HCT116 (cell line): ENCODE measurements at regions not wholly inside any gene's neighbourhood (a gene's known extent, or its start where the extent isn't known, plus 50 kb on each side); places are given as distances from the start of the nearest gene placed in this dataset.

Experiments
- ATAC-seq: fragments of 200-7000 bp; cut with Tn5 transposase; 2 replicates; pipeline ENCODE4 v1.9.1; 2020; ENCODE audit warnings: mild to moderate bottlenecking, moderate library complexity
- BruUV-seq: library from RNA; stranded (reverse); fragments of 400-500 nt; replicated peaks from 2 replicates; lab custom pipeline; 2021; lab: Mats Ljungman, UMichigan
- CTCF ChIA-PET: fragments of 300-600 bp; sonication (Branson Sonifier 250); formaldehyde crosslinking; loops from one replicate; lab custom pipeline; 2021; ENCODE audit warnings: antibody characterized with exemption; lab: Charles Lee
- POLR2A ChIA-PET: fragments of 300-600, 350-600 bp; sonication (Branson Sonifier 250); formaldehyde crosslinking; loops from one replicate; lab custom pipeline; 2021; ENCODE audit warnings: antibody characterized with exemption; lab: Charles Lee
- RAD21 ChIA-PET, 2 experiments: fragments of 300-600 bp; sonication (Branson Sonifier 250); formaldehyde crosslinking; loops; one replicate each; lab custom pipeline; 2023; ENCODE audit warnings: low total read pairs in 2 of 2; ENCODE audit not compliant: uncharacterized antibody in 2 of 2, unreplicated experiment in 2 of 2, low non-redundant PET in 1 of 2; lab: Charles Lee
- DNase-seq: peaks from one replicate; pipeline ENCODE4 v3.0.0-alpha.2; 2010; ENCODE audit warnings: low read depth, low spot score
- H2AFZ ChIP-seq: fragments of 200-600 bp; shearing (Covaris generic), sonication (generic); 2 replicates; pipeline ENCODE4 v1.6.1; 2017; ENCODE audit warnings: low read depth, mixed run types, mixed read lengths, antibody characterized with exemption, low read length; ENCODE audit not compliant: poor library complexity, severe bottlenecking
- H3K27ac ChIP-seq: 2 replicates; pipeline ENCODE4 v1.5.1; 2012; ENCODE audit warnings: low read depth, low read length
- H3K27me3 ChIP-seq: fragments of 200-600 bp; sonication (generic); 2 replicates; pipeline ENCODE4 v1.6.1; 2016; ENCODE audit warnings: mixed run types, low read length, mixed read lengths; ENCODE audit not compliant: insufficient read depth
- H3K36me3 ChIP-seq, 2 experiments: fragments of 200-500 bp in 1 of 2; fragments of 200-600 bp in 1 of 2; sonication (Bioruptor generic) in 1 of 2; sonication (generic) in 1 of 2; 2 replicates each; pipeline versions ENCODE4 v1.5.1 to v1.6.1; 2014 to 2016; ENCODE audit warnings: low read length in 2 of 2, inconsistent platforms in 1 of 2, mixed read lengths in 1 of 2, mixed run types in 1 of 2; ENCODE audit not compliant: insufficient read depth in 2 of 2, control insufficient read depth in 1 of 2
- H3K4me1 ChIP-seq, 2 experiments: fragments of 200-600 bp in 1 of 2; sonication (generic) in 1 of 2; 2 replicates each; pipeline versions ENCODE4 v1.5.1 to v1.6.1; 2012 to 2017; ENCODE audit warnings: low read length in 2 of 2, inconsistent platforms in 1 of 2, mild to moderate bottlenecking in 1 of 2, mixed read lengths in 1 of 2, mixed run types in 1 of 2, moderate library complexity in 1 of 2; ENCODE audit not compliant: insufficient read depth in 2 of 2, control insufficient read depth in 1 of 2
- H3K4me2 ChIP-seq: fragments of 200-600 bp; sonication (generic); 2 replicates; pipeline ENCODE4 v1.6.1; 2017; ENCODE audit warnings: mixed run types, low read length, mixed read lengths
- H3K4me3 ChIP-seq, 2 experiments: fragments of 200-600 bp in 1 of 2; sonication (generic) in 1 of 2; replicated peaks in 1 of 2; 2 replicates each; pipeline ENCODE4 v1.5.1; 2011 to 2016; ENCODE audit warnings: low read length in 2 of 2, control low read depth in 1 of 2, low read depth in 1 of 2, mild to moderate bottlenecking in 1 of 2, mixed read lengths in 1 of 2, mixed run types in 1 of 2
- H3K79me2 ChIP-seq: fragments of 200-600 bp; sonication (generic); 2 replicates; pipeline ENCODE4 v1.6.1; 2017; ENCODE audit warnings: mild to moderate bottlenecking, mixed run types, low read length, moderate library complexity, mixed read lengths; ENCODE audit not compliant: insufficient read depth
- H3K9ac ChIP-seq: fragments of 200-600 bp; sonication (generic); 2 replicates; pipeline ENCODE4 v1.6.1; 2016; ENCODE audit warnings: low read length, mixed read lengths
- H3K9me2 ChIP-seq: fragments of 200-600 bp; sonication (generic), shearing (Covaris generic); 2 replicates; pipeline ENCODE4 v1.6.1; 2017; ENCODE audit warnings: mixed run types, mild to moderate bottlenecking, moderate library complexity; ENCODE audit not compliant: insufficient read depth
- H3K9me3 ChIP-seq, 2 experiments: fragments of 200-500 bp in 1 of 2; fragments of 200-600 bp in 1 of 2; sonication (Bioruptor generic) in 1 of 2; sonication (generic) in 1 of 2; 2 replicates each; pipeline ENCODE4 v1.6.1; 2014 to 2017; ENCODE audit warnings: low read length in 2 of 2, mixed read lengths in 2 of 2, inconsistent platforms in 1 of 2, low read depth in 1 of 2, mild to moderate bottlenecking in 1 of 2, mixed run types in 1 of 2, moderate library complexity in 1 of 2; ENCODE audit not compliant: control insufficient read depth in 1 of 2, insufficient read depth in 1 of 2
- H4K20me1 ChIP-seq: fragments of 200-600 bp; sonication (generic), shearing (Covaris generic); 2 replicates; pipeline ENCODE4 v1.6.1; 2017; ENCODE audit warnings: mixed run types, mild to moderate bottlenecking, moderate library complexity; ENCODE audit not compliant: insufficient read depth
- ATF3 ChIP-seq: IDR thresholded peaks from 2 replicates; pipeline ENCODE4 v1.6.1; 2012
- CBX3 ChIP-seq: IDR thresholded peaks from 2 replicates; pipeline ENCODE4 v1.6.1; 2012; ENCODE audit warnings: low read depth
- ELF1 ChIP-seq: IDR thresholded peaks from 2 replicates; pipeline ENCODE4 v1.6.1; 2012; ENCODE audit warnings: low read depth, borderline replicate concordance
- EZH2 ChIP-seq: fragments of 200-600 bp; sonication (generic); IDR thresholded peaks from 2 replicates; pipeline ENCODE4 v1.6.1; 2017; ENCODE audit warnings: antibody characterized with exemption, mixed run types
- FOSL1 ChIP-seq: IDR thresholded peaks from 2 replicates; pipeline ENCODE4 v1.6.1; 2012; ENCODE audit warnings: low read depth
- POLR2A ChIP-seq: IDR thresholded peaks from 2 replicates; pipeline ENCODE4 v1.7.0; 2011; ENCODE audit warnings: borderline replicate concordance; ENCODE audit not compliant: insufficient read depth, insufficient read length; ENCODE audit errors: extremely low read depth
- RAD21 ChIP-seq: IDR thresholded peaks from 2 replicates; pipeline ENCODE4 v1.6.1; 2012; ENCODE audit warnings: low read depth, mild to moderate bottlenecking
- TCF7L2 ChIP-seq: IDR thresholded peaks from 2 replicates; pipeline ENCODE4 v1.7.0; 2011; ENCODE audit warnings: borderline replicate concordance, inconsistent platforms; ENCODE audit not compliant: insufficient read depth, insufficient read length; ENCODE audit errors: extremely low read depth
- YY1 ChIP-seq: IDR thresholded peaks from 2 replicates; pipeline ENCODE4 v1.6.1; 2011; ENCODE audit warnings: low read length, low read depth, moderate library complexity, mild to moderate bottlenecking; ENCODE audit not compliant: insufficient replicate concordance; ENCODE audit errors: extremely low read depth
- ZNF274 ChIP-seq: fragments of 200-500 bp; sonication (Bioruptor generic); IDR thresholded peaks from 2 replicates; pipeline ENCODE4 v1.6.1; 2014; ENCODE audit warnings: mild to moderate bottlenecking, low read depth, low read length, inconsistent platforms
- intact Hi-C: fragments of 100-400 bp; cut with micrococcal nuclease; formaldehyde crosslinking; loops from 2 replicates; pipeline ENCODE4 v1.10.0; 2022
- TF ChIP-seq, protein P1 (sequence below), 3 experiments: fragments of 200-600 bp in 1 of 3; sonication (generic) in 1 of 3; IDR thresholded peaks in 2 of 3; conservative IDR thresholded peaks in 1 of 3; 2 replicates each; pipeline ENCODE4 v1.5.1; 2012 to 2017; ENCODE audit warnings: low read depth in 2 of 3, low read length in 2 of 3, antibody characterized with exemption in 1 of 3, borderline replicate concordance in 1 of 3, control low read depth in 1 of 3, mild to moderate bottlenecking in 1 of 3, mixed read lengths in 1 of 3, mixed run types in 1 of 3, moderate library complexity in 1 of 3; ENCODE audit not compliant: insufficient read depth in 1 of 3
- TF ChIP-seq, protein P2 (sequence below): IDR thresholded peaks from 2 replicates; pipeline ENCODE4 v1.6.1; 2012; ENCODE audit warnings: low read depth

- Histone ChIP-seq H4K20me1 (no peaks in the 10 kb centered on the region), H3K79me2 (no peaks in the 10 kb centered on the region), H3K27ac (no peak overlapping the region), H3K27me3 (no peaks in the 10 kb centered on the region), H3K9me3 (peaks cover 13% of the 10 kb centered on the region in 2 experiments; a peak in 2 of 4 replicates), H3K9ac (no peak overlapping the region), H3K4me3 (no peak overlapping the region), H3K36me3 (no peaks in the 10 kb centered on the region), H3K9me2 (no peaks in the 10 kb centered on the region), H3K4me1 (no peaks in the 10 kb centered on the region), H2AFZ (no peak overlapping the region), H3K4me2 (no peak overlapping the region)
- DNase-seq (no peak), ATAC-seq (no peak)
- intact Hi-C loops: no loop called here
- RAD21 ChIA-PET: no interaction called here
- CTCF ChIA-PET: no interaction called here
- POLR2A ChIA-PET: no interaction called here
- TF ChIP-seq RAD21 (no peak), CBX3 (no peak), FOSL1 (no peak), YY1 (no peak), ELF1 (no peak)
- TF ChIP-seq, protein P1, sequence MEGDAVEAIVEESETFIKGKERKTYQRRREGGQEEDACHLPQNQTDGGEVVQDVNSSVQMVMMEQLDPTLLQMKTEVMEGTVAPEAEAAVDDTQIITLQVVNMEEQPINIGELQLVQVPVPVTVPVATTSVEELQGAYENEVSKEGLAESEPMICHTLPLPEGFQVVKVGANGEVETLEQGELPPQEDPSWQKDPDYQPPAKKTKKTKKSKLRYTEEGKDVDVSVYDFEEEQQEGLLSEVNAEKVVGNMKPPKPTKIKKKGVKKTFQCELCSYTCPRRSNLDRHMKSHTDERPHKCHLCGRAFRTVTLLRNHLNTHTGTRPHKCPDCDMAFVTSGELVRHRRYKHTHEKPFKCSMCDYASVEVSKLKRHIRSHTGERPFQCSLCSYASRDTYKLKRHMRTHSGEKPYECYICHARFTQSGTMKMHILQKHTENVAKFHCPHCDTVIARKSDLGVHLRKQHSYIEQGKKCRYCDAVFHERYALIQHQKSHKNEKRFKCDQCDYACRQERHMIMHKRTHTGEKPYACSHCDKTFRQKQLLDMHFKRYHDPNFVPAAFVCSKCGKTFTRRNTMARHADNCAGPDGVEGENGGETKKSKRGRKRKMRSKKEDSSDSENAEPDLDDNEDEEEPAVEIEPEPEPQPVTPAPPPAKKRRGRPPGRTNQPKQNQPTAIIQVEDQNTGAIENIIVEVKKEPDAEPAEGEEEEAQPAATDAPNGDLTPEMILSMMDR (IDR thresholded peaks at IDR 0.05 in 2 of 3, conservative IDR thresholded peaks at IDR 0.05 in 1 of 3; ENCODE audit: borderline replicate concordance in 1 of 3, insufficient read depth in 1 of 3, low read depth in 2 of 3, low read length in 2 of 3): no peak
- no TSS peak for BruUV-seq
Measured at GRCh38 chr6:66226109-66226508, 519.1 kb upstream of the EYS start.

DNA sequence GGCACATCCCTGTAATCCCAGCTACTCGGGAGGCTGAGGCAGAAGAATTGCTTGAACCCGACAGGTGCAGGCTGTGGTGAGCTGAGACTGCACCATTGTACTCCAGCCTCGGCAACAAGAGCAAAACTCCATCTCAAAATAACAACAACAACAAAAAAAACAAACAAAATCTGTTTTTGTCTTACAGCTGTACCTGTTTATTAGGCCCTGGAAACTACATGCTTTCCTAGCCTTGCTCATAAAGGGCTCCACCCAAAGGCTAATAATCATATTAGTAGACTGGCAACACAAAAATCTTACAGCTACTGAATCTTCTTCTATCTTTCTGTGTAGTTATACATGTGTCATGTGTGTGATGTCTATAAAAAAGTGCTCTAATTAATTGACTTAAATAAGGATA, 503.9 kb upstream of the EYS start:
- intact Hi-C loops: no loop called here
- ChIA-PET POLR2A (no interaction called here), RAD21 (no interaction called here), CTCF (no interaction called here)
- Histone ChIP-seq H3K4me3 (no peak overlapping the region), H3K4me1 (no peaks in the 10 kb centered on the region), H3K9me3 (peaks cover 12 to 19% of the 10 kb centered on the region in 2 experiments; a peak in 2 of 4 replicates), H3K79me2 (no peaks in the 10 kb centered on the region), H3K9ac (no peak overlapping the region), H3K9me2 (no peaks in the 10 kb centered on the region), H3K4me2 (no peak overlapping the region), H3K27me3 (no peaks in the 10 kb centered on the region), H4K20me1 (no peaks in the 10 kb centered on the region), H3K36me3 (no peaks in the 10 kb centered on the region), H2AFZ (no peak overlapping the region), H3K27ac (no peak overlapping the region)
- no peak for DNase-seq
- BruUV-seq: no TSS peak
- ATAC-seq: no peak
- TF ChIP-seq POLR2A (no peak), ATF3 (no peak), EZH2 (no peak), ZNF274 (no peak), TCF7L2 (no peak), CBX3 (no peak), FOSL1 (no peak)
- TF ChIP-seq, protein P2, sequence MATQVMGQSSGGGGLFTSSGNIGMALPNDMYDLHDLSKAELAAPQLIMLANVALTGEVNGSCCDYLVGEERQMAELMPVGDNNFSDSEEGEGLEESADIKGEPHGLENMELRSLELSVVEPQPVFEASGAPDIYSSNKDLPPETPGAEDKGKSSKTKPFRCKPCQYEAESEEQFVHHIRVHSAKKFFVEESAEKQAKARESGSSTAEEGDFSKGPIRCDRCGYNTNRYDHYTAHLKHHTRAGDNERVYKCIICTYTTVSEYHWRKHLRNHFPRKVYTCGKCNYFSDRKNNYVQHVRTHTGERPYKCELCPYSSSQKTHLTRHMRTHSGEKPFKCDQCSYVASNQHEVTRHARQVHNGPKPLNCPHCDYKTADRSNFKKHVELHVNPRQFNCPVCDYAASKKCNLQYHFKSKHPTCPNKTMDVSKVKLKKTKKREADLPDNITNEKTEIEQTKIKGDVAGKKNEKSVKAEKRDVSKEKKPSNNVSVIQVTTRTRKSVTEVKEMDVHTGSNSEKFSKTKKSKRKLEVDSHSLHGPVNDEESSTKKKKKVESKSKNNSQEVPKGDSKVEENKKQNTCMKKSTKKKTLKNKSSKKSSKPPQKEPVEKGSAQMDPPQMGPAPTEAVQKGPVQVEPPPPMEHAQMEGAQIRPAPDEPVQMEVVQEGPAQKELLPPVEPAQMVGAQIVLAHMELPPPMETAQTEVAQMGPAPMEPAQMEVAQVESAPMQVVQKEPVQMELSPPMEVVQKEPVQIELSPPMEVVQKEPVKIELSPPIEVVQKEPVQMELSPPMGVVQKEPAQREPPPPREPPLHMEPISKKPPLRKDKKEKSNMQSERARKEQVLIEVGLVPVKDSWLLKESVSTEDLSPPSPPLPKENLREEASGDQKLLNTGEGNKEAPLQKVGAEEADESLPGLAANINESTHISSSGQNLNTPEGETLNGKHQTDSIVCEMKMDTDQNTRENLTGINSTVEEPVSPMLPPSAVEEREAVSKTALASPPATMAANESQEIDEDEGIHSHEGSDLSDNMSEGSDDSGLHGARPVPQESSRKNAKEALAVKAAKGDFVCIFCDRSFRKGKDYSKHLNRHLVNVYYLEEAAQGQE: no peak
